ENCODE measurements at regions not wholly inside any gene's neighbourhood (a gene's known extent, or its start where the extent isn't known, plus 50 kb on each side); places are given as distances from the start of the nearest gene placed in this dataset.

GRCh38 chr10:43888586-43888985 lies 239.9 kb upstream of the ZNF32 start:
- no peak overlapping the region for H3K23ac ChIP-seq (ENCODE audit: insufficient read length)
- no peak overlapping the region for H2BK15ac ChIP-seq (ENCODE audit: low read length)
- H2BK5ac ChIP-seq (ENCODE audit: low read depth, low read length): no peak overlapping the region
- H3K27me3 ChIP-seq (replicated peaks in 1 of 4; ENCODE audit: control insufficient read depth in 3 of 4, extremely low read depth in 1 of 4, insufficient read depth in 3 of 4, low read length in 3 of 4): no peaks in the 10 kb centered on the region
- no peak overlapping the region for H4K91ac ChIP-seq (replicated peaks; ENCODE audit: insufficient read length, low read length)
- no peak overlapping the region for H2AFZ ChIP-seq (ENCODE audit: low read length)
- no peak for FAIRE-seq
- H2AK5ac ChIP-seq (ENCODE audit: low read depth, low read length): no peak overlapping the region
- H2BK20ac ChIP-seq (ENCODE audit: low read length): no peak overlapping the region
- no peak overlapping the region for H2BK120ac ChIP-seq (replicated peaks; ENCODE audit: low read depth, low read length)
- no peak overlapping the region for H3K9ac ChIP-seq (replicated peaks in 1 of 4; ENCODE audit: extremely low read depth in 1 of 4, low read depth in 3 of 4, low read length in 3 of 4)
- no peak overlapping the region for H3K4me3 ChIP-seq (ENCODE audit: extremely low read depth in 1 of 4, insufficient read depth in 2 of 4, low read depth in 3 of 4, low read length in 4 of 4)
- WGBS, 2 experiments (ENCODE audit: extremely low coverage in 1 of 2, insufficient coverage in 1 of 2, insufficient read length in 1 of 2, insufficient replicate concordance in 2 of 2, low coverage in 1 of 2, low lambda C conversion rate in 2 of 2, missing lambda C conversion rate in 1 of 2): 92% methylated on average over 3 of the region's 3 CpGs; no CpG with 5 or more reads in 1 of the 2 experiments
- H3K23me2 ChIP-seq (ENCODE audit: low read depth, low read length): no peaks in the 10 kb centered on the region
- no peak overlapping the region for H3K4me2 ChIP-seq (ENCODE audit: insufficient read depth in 1 of 2, low read depth in 2 of 2, low read length in 2 of 2)
- no peak overlapping the region for H3K14ac ChIP-seq (ENCODE audit: insufficient read length)
- H3K4ac ChIP-seq (replicated peaks; ENCODE audit: insufficient read length, low read depth, low read length): no peak overlapping the region
- no peaks in the 10 kb centered on the region for H3K79me2 ChIP-seq (ENCODE audit: control insufficient read depth in 1 of 2, insufficient read depth in 2 of 2, low read length in 2 of 2)
- no peaks in the 10 kb centered on the region for H3K4me1 ChIP-seq (replicated peaks in 1 of 4; ENCODE audit: control insufficient read depth in 3 of 4, insufficient read depth in 4 of 4, low read length in 3 of 4)
- ChIA-PET CTCF (ENCODE audit: partially characterized antibody) (interaction anchor here (1.0 to 1.2 kb wide), 2 partner anchors 15 to 25 kb away, joined by 4 read pairs; no protein-coding TSS in a partner anchor), POLR2A (ENCODE audit: partially characterized antibody) (no interaction called here)
- no peak overlapping the region for H4K8ac ChIP-seq (ENCODE audit: extremely low read depth, insufficient read depth, low read length)
- no peak overlapping the region for H3K56ac ChIP-seq (replicated peaks; ENCODE audit: insufficient read length, low read depth, low read length)
- DNase-seq (ENCODE audit: low read depth in 1 of 2, low spot score in 2 of 2): no peak
- TF ChIP-seq SP2 (IDR thresholded peaks at IDR 0.05; ENCODE audit: low read length) (no peak), KDM1A (IDR thresholded peaks at IDR 0.05; ENCODE audit: borderline replicate concordance, low read length) (no peak), CREB1 (IDR thresholded peaks at IDR 0.05) (no peak), RFX5 (IDR thresholded peaks at IDR 0.05; ENCODE audit: borderline replicate concordance, low read depth, low read length) (no peak), SUZ12 (IDR thresholded peaks at IDR 0.05; ENCODE audit: low read length) (no peak), CHD1 (IDR thresholded peaks at IDR 0.05; ENCODE audit: low read depth, low read length) (no peak), RXRA (IDR thresholded peaks at IDR 0.05; ENCODE audit: insufficient read depth, low read depth, low read length) (no peak), ASH2L (IDR thresholded peaks at IDR 0.05; ENCODE audit: low read length) (no peak)
- H3K36me3 ChIP-seq (ENCODE audit: control insufficient read depth in 2 of 4, insufficient read depth in 4 of 4, low read length in 3 of 4): no peaks in the 10 kb centered on the region
- H3K9me3 ChIP-seq (ENCODE audit: insufficient read depth in 2 of 2, low read depth in 1 of 2, low read length in 1 of 2): no peaks in the 10 kb centered on the region
- no peaks in the 10 kb centered on the region for H3K79me1 ChIP-seq (ENCODE audit: low read depth, low read length)
- H4K5ac ChIP-seq (ENCODE audit: insufficient read length, low read depth, low read length): no peak overlapping the region
- H3K27ac ChIP-seq (ENCODE audit: low read depth, low read length): no peak overlapping the region
- no peak overlapping the region for H2BK12ac ChIP-seq (ENCODE audit: low read depth, low read length)
- H3K18ac ChIP-seq (ENCODE audit: extremely low read depth, low read length): no peak overlapping the region
- H4K20me1 ChIP-seq (replicated peaks in 1 of 2; ENCODE audit: control insufficient read depth in 1 of 2, insufficient read depth in 2 of 2, low read length in 2 of 2): no peaks in the 10 kb centered on the region

All from H1 (cell line).